Testis (tissue), 2 donors: ENCODE measurements at regions not wholly inside any gene's neighbourhood (a gene's known extent, or its start where the extent isn't known, plus 50 kb on each side); places are given as distances from the start of the nearest gene placed in this dataset.

Experiments
- DNase-seq: peaks from one replicate; pipeline ENCODE4 v3.0.0-alpha.2; 2019
- H3K27ac ChIP-seq, 2 donors: fragments of 200-600 bp; sonication (generic); one replicate each; pipeline ENCODE4 v1.5.1; 2019
- H3K27me3 ChIP-seq: fragments of 200-600 bp; sonication (generic); one replicate; pipeline ENCODE4 v1.5.1; 2019
- H3K36me3 ChIP-seq: fragments of 200-600 bp; sonication (generic); one replicate; pipeline ENCODE4 v1.5.1; 2017; ENCODE audit warnings: low read depth; ENCODE audit errors: missing control alignments
- H3K4me1 ChIP-seq: fragments of 200-600 bp; sonication (generic); one replicate; pipeline ENCODE4 v1.5.1; 2019
- H3K4me3 ChIP-seq, 2 donors: fragments of 200-600 bp; sonication (generic); one replicate each; pipeline ENCODE4 v1.5.1; 2017 to 2019
- H3K9me3 ChIP-seq: fragments of 200-600 bp; sonication (generic); one replicate; pipeline ENCODE4 v1.5.1; 2017
- CTCF ChIP-seq, 3 experiments: fragments of 450-650 bp in 2 of 3; fragments of 200-600 bp in 1 of 3; sonication (generic) in 1 of 3; IDR thresholded peaks; one replicate each; pipeline ENCODE4 v1.5.1; 2016 to 2019; ENCODE audit warnings: antibody characterized with exemption in 3 of 3, mild to moderate bottlenecking in 2 of 3, moderate library complexity in 1 of 3
- POLR2A ChIP-seq: fragments of 450-650 bp; IDR thresholded peaks from one replicate; pipeline ENCODE4 v1.6.1; 2017; ENCODE audit warnings: antibody characterized with exemption, mild to moderate bottlenecking, moderate library complexity
- WGBS, 2 donors: methylation state at CpG; one replicate each; pipeline ENCODE4 v1.1.5; 2018; 5-methylcytosine and 5-hydroxymethylcytosine counted together
- intact Hi-C: fragments of 100-400 bp; cut with DNase I; formaldehyde crosslinking; loops from one replicate; pipeline ENCODE4 v1.15.1; 2023; ENCODE audit warnings: low total_unique reads

DNA sequence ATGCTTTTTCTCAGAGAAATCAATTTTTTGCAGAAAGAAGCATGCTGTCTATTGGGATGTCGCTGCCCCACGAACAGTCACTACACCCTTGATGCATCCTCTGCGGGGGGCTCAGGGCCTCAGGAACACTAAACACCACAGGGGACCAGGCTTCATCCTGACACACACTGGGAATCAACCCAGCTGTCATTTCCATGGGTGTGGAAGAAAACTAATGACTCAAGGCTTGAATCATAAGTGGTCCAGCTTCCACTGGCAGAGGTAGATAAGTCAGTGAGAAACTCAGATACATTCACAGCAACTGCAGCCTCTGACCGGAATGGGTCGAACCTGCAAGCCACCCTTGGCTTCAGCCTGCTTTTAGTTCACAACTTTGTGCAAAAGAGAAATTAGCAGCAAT lies 81.3 kb upstream of the SPTLC3 start:
- WGBS, 2 donors: 84 to 89% methylated on average over 5 of the region's 5 CpGs
- no peak for TF ChIP-seq CTCF (IDR thresholded peaks at IDR 0.05)
- no peak for TF ChIP-seq POLR2A
- no peak overlapping the region for H3K27ac ChIP-seq
- no peak for DNase-seq
- no peaks in the 10 kb centered on the region for H3K36me3 ChIP-seq
- H3K9me3 ChIP-seq: no peaks in the 10 kb centered on the region
- H3K4me3 ChIP-seq: no peak overlapping the region
- H3K4me1 ChIP-seq: no peaks in the 10 kb centered on the region
- intact Hi-C loops: no loop called here
- no peaks in the 10 kb centered on the region for H3K27me3 ChIP-seq

- Histone ChIP-seq H3K4me3 (no peak overlapping the region), H3K27ac (no peak overlapping the region), H3K27me3 (no peaks in the 10 kb centered on the region), H3K9me3 (no peaks in the 10 kb centered on the region), H3K4me1 (no peaks in the 10 kb centered on the region), H3K36me3 (no peaks in the 10 kb centered on the region)
- intact Hi-C loops: no loop called here
- WGBS, 2 donors: 89 to 100% methylated on average over 1 of the region's 1 CpG
- TF ChIP-seq POLR2A (no peak), CTCF (IDR thresholded peaks at IDR 0.05) (no peak)
- DNase-seq: no peak
Measured at GRCh38 chr20:12928358-12928754, 80.4 kb upstream of the SPTLC3 start.

- H3K27ac ChIP-seq: no peak overlapping the region
- H3K36me3 ChIP-seq: no peaks in the 10 kb centered on the region
- H3K4me1 ChIP-seq: no peaks in the 10 kb centered on the region
- WGBS, 2 donors: 77 to 79% methylated on average over 4 of the region's 4 CpGs
- no peak for TF ChIP-seq CTCF (IDR thresholded peaks at IDR 0.05)
- no peak for TF ChIP-seq POLR2A
- DNase-seq: no peak
- no peaks in the 10 kb centered on the region for H3K9me3 ChIP-seq
- H3K4me3 ChIP-seq: no peak overlapping the region
- intact Hi-C loops: no loop called here
- no peaks in the 10 kb centered on the region for H3K27me3 ChIP-seq
Measured at GRCh38 chr20:12928755-12929401, 79.9 kb upstream of the SPTLC3 start.

DNA sequence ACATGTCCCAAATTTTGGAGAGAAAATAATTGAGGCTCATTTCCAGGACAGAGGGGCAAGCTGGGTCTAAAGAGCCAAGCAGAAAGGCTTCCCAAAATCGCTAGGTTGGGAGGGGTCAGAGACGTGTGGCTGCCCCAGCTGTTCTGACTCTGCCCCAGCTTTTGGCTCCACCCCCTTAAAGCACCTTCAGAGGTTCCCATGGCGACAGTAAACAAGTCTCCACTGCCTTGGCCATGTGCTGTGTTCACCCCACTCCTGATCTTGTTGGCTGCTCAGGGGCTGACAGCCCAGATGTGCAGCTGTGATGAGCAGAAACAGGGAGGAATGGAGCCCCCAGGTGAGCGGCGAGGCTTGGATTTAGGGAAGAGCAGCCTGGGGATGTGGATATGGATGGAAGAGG lies 72.8 kb upstream of the SPTLC3 start:
- WGBS, 2 donors: 72 to 77% methylated on average over 5 of the region's 5 CpGs
- Histone ChIP-seq H3K36me3 (no peaks in the 10 kb centered on the region), H3K27ac (no peak overlapping the region), H3K9me3 (no peaks in the 10 kb centered on the region), H3K27me3 (no peaks in the 10 kb centered on the region), H3K4me1 (no peaks in the 10 kb centered on the region), H3K4me3 (no peak overlapping the region)
- intact Hi-C loops: no loop called here
- TF ChIP-seq CTCF (IDR thresholded peaks at IDR 0.05) (no peak), POLR2A (no peak)
- no peak for DNase-seq

GRCh38 chr20:12936524-12936923 lies 72.2 kb upstream of the SPTLC3 start:
- H3K9me3 ChIP-seq: no peaks in the 10 kb centered on the region
- no peak for DNase-seq
- intact Hi-C loops: no loop called here
- H3K36me3 ChIP-seq: no peaks in the 10 kb centered on the region
- 84 to 89% methylated on average over 6 of the region's 6 CpGs for WGBS, 2 donors
- TF ChIP-seq POLR2A (no peak), CTCF (IDR thresholded peaks at IDR 0.05) (no peak)
- no peak overlapping the region for H3K4me3 ChIP-seq
- H3K27ac ChIP-seq: no peak overlapping the region
- no peaks in the 10 kb centered on the region for H3K27me3 ChIP-seq
- no peaks in the 10 kb centered on the region for H3K4me1 ChIP-seq
